Esophagus muscularis mucosa (tissue), 4 donors: ENCODE measurements at regions not wholly inside any gene's neighbourhood (a gene's known extent, or its start where the extent isn't known, plus 50 kb on each side); places are given as distances from the start of the nearest gene placed in this dataset.

ENCODE experiments used
- DNase-seq: peaks from one replicate; pipeline ENCODE4 v3.0.0-alpha.2; 2017; ENCODE audit errors: extremely low spot score
- H3K27ac ChIP-seq, 4 donors: fragments of 200-600 bp; sonication (generic); replicated peaks in 1 of 4; 1 replicate in 3 of 4; 2 replicates in 1 of 4; pipeline ENCODE4 v1.5.1; 2016 to 2019; ENCODE audit warnings: mild to moderate bottlenecking in 1 of 4
- H3K27me3 ChIP-seq, 4 donors: fragments of 200-600 bp; sonication (generic); one replicate each; pipeline versions ENCODE4 v1.5.1 to v1.6.0; 2016 to 2019
- H3K36me3 ChIP-seq, 4 donors: fragments of 200-600 bp; sonication (generic); one replicate each; pipeline ENCODE4 v1.5.1; 2016 to 2019
- H3K4me1 ChIP-seq, 4 donors: fragments of 200-600 bp; sonication (generic); one replicate each; pipeline ENCODE4 v1.5.1; 2016 to 2019
- H3K4me3 ChIP-seq, 4 donors: fragments of 200-600 bp; sonication (generic); 1 replicate in 2 of 4; 2 replicates in 2 of 4; pipeline ENCODE4 v1.5.1; 2016 to 2019; ENCODE audit warnings: mild to moderate bottlenecking in 4 of 4, moderate library complexity in 1 of 4
- H3K9me3 ChIP-seq, 4 donors: fragments of 200-600 bp; sonication (generic); 1 replicate in 3 of 4; 2 replicates in 1 of 4; pipeline ENCODE4 v1.5.1; 2016 to 2019
- CTCF ChIP-seq, 3 experiments: fragments of 200-600 bp in 2 of 3; fragments of 450-650 bp in 1 of 3; sonication (generic) in 2 of 3; IDR thresholded peaks; one replicate each; pipeline ENCODE4 v1.5.1; 2017 to 2019; ENCODE audit warnings: antibody characterized with exemption in 3 of 3, mild to moderate bottlenecking in 2 of 3, moderate library complexity in 1 of 3
- EP300 ChIP-seq: sonication (generic); formaldehyde crosslinking; IDR thresholded peaks from one replicate; pipeline ENCODE4 v1.6.1; 2017; ENCODE audit warnings: antibody characterized with exemption
- POLR2A ChIP-seq: fragments of 450-650 bp; IDR thresholded peaks from one replicate; pipeline ENCODE4 v1.6.1; 2017; ENCODE audit warnings: antibody characterized with exemption, moderate library complexity, mild to moderate bottlenecking, low read depth
- POLR2AphosphoS5 ChIP-seq, 2 donors: sonication (generic); formaldehyde crosslinking; IDR thresholded peaks; one replicate each; pipeline ENCODE4 v1.6.1; 2017; ENCODE audit warnings: antibody characterized with exemption in 2 of 2
- WGBS: methylation state at CpG from one replicate; pipeline ENCODE4 v1.1.5; 2018; 5-methylcytosine and 5-hydroxymethylcytosine counted together
- intact Hi-C: fragments of 100-400 bp; cut with DNase I; formaldehyde crosslinking; loops from one replicate; pipeline ENCODE4 v1.15.1; 2023

DNA sequence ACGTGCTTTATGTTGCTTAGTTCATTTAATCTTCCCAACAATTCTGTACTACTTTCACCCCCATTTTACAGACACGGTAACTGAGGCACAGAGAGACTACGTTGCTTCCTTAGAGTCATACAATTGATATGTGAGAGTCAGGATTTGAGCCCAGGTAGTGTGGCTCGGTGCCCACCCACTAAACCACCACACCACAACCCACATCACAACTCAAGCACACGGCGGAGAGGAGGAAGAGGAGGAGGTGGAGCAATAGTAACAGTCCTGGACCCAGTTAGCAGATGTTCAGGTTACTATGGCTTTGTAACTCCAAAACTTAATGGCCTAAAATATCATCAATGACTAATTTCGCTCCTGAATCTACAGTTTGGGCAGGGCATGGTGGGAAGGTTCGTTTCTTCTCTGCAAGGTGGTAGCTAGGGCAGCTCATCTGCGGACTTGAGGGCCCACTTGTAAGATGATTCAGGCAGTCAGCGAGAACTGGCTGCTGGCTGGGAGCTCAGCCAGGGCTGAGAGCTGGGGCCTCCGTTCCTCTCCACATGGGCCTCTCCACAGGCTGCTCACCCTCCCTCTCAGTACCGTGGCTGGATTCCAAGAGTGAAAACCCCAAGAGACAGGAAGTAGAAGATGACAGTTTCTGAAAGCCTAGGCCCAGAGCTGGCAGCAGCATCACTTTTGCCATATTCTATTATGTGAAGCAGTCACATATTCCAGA lies 167.1 kb downstream of the ZFP36L2 start:
- Histone ChIP-seq H3K36me3 (no peaks in the 10 kb centered on the region), H3K27ac (peak overlapping the region in 3 of 4 donors; percentile 0 to 50 (median 36)), H3K4me1 (peaks cover 4 to 26% (median 20%) of the 10 kb centered on the region in 4 donors), H3K4me3 (no peak overlapping the region), H3K27me3 (no peaks in the 10 kb centered on the region), H3K9me3 (peaks cover 0 to 6% (median 0%) of the 10 kb centered on the region in 4 donors)
- no peak for DNase-seq
- TF ChIP-seq EP300, result no peak
- TF ChIP-seq POLR2AphosphoS5 (IDR thresholded peaks at IDR 0.05), result peak in 1 of 2 donors; percentile 23
- no peak for TF ChIP-seq POLR2A
- no peak for TF ChIP-seq CTCF (IDR thresholded peaks at IDR 0.05)
- intact Hi-C loops, result no loop called here
- 40% methylated on average over 10 of the region's 12 CpGs for WGBS

GRCh38 chr2:43058726-43059110 lies 167.7 kb downstream of the ZFP36L2 start:
- WGBS, result 100% methylated on average over 3 of the region's 3 CpGs
- DNase-seq, result no peak
- intact Hi-C loops, result no loop called here
- Histone ChIP-seq H3K27ac (no peak overlapping the region), H3K36me3 (no peaks in the 10 kb centered on the region), H3K4me3 (no peak overlapping the region), H3K27me3 (no peaks in the 10 kb centered on the region), H3K9me3 (peaks cover 0 to 6% (median 0%) of the 10 kb centered on the region in 4 donors), H3K4me1 (peaks cover 7 to 28% (median 20%) of the 10 kb centered on the region in 4 donors)
- TF ChIP-seq POLR2AphosphoS5 (IDR thresholded peaks at IDR 0.05) (no peak), EP300 (no peak), CTCF (IDR thresholded peaks at IDR 0.05) (no peak), POLR2A (no peak)

GRCh38 chr2:43057742-43058725 lies 168.4 kb downstream of the ZFP36L2 start:
- TF ChIP-seq CTCF (IDR thresholded peaks at IDR 0.05) (no peak), POLR2A (no peak), EP300 (no peak), POLR2AphosphoS5 (IDR thresholded peaks at IDR 0.05) (no peak)
- no peak for DNase-seq
- Histone ChIP-seq H3K27me3 (no peaks in the 10 kb centered on the region), H3K9me3 (peaks cover 0 to 6% (median 0%) of the 10 kb centered on the region in 4 donors), H3K27ac (no peak overlapping the region), H3K36me3 (no peaks in the 10 kb centered on the region), H3K4me3 (no peak overlapping the region), H3K4me1 (peaks cover 7 to 28% (median 20%) of the 10 kb centered on the region in 4 donors)
- 93% methylated on average over 17 of the region's 20 CpGs for WGBS
- intact Hi-C loops, result no loop called here

DNA sequence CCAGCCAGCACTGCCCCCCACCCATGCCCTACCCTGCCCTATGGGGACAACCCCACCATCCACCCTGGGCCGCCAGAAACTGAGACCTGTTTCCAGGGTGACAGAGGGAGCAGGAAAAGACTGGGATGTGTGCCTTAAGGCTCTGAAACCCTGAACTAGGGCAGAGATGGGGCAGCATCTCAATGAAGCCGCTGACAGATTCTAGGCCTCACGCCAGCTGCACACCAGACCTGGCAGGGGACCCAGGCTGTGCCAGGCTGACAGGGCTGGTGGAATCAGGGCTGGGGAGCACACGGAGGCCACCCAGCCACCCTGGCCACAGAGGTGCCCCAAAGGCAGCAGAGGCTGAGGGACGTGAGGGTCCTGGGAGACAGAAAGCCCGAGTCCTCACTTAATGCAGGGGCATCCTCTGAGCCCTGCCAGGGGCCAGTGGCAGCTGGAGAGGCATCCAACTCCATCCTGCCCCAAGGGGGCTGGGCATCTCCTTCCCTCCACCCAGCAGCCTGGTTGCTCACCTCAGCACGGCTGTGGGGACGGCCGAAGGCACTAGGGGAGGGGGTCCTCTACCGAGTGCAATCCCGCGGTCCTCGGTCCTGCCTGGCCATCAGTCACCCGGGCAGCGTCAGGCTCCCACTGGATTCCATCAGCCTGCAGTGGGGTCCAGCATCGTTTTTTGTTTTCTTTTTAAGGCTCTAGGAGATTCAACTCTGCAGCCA lies 169.2 kb downstream of the ZFP36L2 start:
- H3K9me3 ChIP-seq, result peaks cover 0 to 5% (median 0%) of the 10 kb centered on the region in 4 donors
- DNase-seq, result no peak
- H3K36me3 ChIP-seq, result no peaks in the 10 kb centered on the region
- no peak for TF ChIP-seq POLR2A
- no peak for TF ChIP-seq EP300
- no peak for TF ChIP-seq POLR2AphosphoS5 (IDR thresholded peaks at IDR 0.05)
- TF ChIP-seq CTCF (IDR thresholded peaks at IDR 0.05), result no peak
- H3K4me1 ChIP-seq, result peaks cover 7 to 28% (median 20%) of the 10 kb centered on the region in 4 donors
- H3K27me3 ChIP-seq, result no peaks in the 10 kb centered on the region
- no peak overlapping the region for H3K27ac ChIP-seq
- H3K4me3 ChIP-seq, result no peak overlapping the region
- intact Hi-C loops, result no loop called here
- 92% methylated on average over 6 of the region's 16 CpGs for WGBS
